GM21515 (cell line): ENCODE measurements at regions not wholly inside any gene's neighbourhood (a gene's known extent, or its start where the extent isn't known, plus 50 kb on each side); places are given as distances from the start of the nearest gene placed in this dataset.

Experiments used
- ATAC-seq: cut with Tn5 transposase; IDR thresholded peaks from one replicate; pipeline ENCODE4 v1.9.1; 2021; ENCODE audit not compliant: unreplicated experiment

DNA sequence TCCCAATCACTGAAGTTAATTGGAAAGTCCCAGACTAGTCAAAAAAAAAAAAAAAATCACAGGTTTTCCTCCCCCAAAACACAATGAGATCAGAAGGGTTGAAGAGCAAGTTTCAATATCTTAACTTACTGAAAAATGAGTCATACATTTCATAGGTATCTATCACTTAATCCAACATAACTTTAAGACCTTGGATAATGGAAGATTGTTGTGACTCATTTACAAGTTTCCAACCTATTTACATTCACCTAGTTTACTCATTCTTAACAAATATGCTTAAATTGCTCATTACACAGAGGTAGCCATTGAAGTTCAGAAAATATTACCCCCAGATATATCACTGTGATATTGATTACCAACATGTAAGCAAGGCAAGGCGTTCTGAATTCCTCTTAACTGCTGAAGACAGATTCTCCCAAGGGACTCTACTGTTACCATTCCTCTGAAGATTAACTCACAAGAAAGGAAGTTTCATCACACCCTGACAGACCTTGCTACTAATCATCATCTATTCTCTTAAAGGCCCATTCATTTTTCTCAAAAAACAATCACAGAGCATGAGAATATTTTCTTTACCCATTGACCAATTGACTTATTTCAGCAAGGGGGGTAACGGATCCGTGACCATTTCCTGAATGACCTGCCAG, 563.8 kb downstream of the TLE1 start:
- no peak for ATAC-seq

DNA sequence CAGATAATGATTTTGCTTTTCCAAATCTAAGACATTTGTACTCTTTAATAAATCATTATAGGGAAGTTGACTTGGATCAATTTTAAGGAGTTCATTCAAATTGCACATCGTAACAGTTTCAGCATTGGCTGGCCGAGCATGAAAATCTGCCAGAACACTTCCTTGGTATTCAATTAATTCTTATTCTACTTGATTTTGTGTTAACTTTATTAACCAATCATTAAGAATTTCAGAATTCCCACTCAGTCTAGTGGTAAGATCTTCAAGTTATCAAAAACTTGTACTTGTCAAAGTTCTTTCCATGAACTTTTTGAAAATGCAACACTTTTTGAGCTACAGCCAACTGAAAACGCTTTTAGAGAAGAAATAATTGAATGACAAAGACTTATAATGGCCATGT, 565.8 kb downstream of the TLE1 start:
- ATAC-seq: no peak

DNA sequence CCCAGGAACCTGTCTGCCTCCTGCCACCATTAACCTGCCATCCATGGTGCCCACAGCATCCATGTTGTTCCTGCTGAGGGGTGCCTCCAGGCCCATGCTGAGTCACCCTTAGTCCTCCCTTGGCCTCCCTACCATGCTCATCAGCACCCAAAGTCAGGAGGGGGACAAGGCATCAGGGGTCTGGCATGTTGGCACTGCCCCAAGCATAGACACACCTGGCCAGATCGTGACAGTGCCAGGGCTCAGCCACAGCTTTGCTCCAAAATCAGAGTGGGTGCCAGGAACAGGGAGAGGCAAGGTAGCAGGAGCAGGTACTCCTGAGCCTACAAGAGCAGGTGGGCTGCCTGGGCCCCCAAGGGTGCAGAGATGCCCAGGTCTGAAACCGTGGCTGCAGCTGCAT, 566.6 kb downstream of the TLE1 start:
- no peak for ATAC-seq

DNA sequence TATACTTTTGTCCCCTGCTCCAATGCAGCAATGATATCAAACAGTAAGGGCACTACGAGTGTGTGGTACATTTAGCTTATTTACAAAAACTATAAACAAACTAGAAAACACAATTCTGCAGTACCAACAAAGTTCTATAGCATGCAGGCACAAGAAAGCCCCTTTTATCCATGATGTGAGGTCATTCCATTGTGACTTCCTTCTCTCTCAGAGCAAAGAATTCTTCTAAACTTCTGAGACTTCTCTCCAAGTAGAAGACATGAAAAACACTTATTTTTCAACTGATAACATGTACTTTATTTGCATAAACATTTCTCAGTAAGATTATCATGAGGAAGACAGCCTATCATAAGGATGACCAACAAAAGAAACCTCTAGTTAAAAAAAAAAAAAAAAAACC, 569.8 kb downstream of the TLE1 start:
- no peak for ATAC-seq

DNA sequence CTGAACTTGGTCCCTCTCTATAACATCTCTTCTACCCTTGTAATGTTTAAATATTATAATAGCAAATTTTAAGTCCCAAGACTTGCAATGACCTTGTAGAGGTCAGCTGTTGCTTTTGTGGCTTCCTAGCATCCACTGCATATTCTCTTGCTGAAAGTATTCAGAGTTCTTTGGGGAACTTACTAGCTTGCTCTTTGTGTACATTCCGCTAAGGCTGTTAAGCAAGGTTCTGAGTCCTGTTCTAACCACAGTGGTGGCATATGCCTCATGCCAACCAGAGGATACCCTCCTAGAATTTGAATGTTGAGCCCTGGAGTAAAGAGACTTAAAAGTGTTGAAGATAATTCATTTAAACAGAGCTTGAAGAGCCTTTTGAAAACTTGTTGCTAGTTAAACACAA, 570.9 kb downstream of the TLE1 start:
- ATAC-seq: no peak

DNA sequence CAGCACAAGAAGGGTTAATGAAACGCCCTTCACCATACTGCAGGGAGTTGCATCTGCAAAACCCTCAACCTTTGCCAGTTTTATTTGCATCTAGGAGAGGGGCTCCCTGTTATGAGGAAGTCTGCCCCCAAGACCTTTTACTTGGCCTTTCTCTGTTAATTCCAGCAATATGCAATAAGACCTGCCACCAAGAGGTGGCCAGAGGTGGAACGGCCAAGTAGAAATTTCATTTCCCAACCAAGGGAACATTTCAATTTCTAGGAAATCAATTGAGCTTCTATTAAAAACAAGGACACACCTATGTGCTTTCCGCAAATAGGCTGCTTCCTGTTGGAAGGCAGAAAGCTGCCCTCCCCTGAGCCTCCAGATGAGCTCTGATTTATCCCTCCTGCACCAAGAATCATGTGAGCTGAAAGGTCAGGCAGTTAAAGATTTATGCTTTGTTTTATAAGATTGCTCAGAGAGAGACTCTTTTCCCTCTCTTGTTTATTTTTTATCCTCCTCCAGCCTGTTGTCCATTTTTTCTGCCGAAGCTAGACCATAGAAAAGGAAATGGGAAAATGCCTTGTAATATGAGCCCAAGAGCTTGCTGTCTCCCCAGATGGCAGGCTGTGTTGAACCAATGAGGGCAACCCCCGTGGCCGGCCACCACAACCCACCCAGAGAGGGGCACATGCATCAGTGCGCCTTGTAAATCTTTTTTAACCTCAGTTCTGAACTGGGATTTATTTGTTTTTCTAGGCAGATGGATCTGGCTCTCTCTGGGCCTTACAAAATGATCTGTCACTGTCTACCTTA, 572.8 kb downstream of the TLE1 start:
- no peak for ATAC-seq

DNA sequence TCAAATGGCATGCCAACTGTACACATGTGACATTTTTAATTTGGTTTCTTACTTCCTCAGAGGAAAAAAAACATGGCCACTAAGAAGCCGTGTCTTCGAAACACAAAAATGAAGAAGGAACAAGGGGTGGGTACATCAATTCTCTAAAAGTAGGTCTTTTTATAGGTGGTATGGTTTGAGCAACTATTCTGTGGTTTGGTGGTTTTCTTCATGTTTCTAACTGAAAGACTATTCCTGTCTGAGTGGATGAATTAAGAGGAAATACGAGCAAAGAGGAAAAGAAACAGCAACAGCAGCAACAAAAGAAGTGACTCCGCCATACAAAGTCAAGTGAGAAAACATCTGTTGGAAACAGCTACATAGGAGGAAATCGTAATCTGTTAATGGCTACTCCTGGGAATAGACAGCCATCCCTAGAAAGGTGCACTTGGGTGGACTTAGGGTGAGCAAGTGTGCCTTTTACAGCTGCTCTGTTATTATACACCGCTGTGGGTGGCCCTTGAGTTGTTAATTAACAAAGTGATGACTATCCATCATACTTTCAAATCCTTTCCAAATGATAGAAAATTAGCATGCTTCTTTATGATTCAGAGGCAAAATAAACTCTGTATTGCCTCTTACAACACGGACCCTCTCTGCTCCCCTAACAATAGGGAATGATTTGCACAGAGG, 575.8 kb downstream of the TLE1 start:
- ATAC-seq: peak; percentile 62

DNA sequence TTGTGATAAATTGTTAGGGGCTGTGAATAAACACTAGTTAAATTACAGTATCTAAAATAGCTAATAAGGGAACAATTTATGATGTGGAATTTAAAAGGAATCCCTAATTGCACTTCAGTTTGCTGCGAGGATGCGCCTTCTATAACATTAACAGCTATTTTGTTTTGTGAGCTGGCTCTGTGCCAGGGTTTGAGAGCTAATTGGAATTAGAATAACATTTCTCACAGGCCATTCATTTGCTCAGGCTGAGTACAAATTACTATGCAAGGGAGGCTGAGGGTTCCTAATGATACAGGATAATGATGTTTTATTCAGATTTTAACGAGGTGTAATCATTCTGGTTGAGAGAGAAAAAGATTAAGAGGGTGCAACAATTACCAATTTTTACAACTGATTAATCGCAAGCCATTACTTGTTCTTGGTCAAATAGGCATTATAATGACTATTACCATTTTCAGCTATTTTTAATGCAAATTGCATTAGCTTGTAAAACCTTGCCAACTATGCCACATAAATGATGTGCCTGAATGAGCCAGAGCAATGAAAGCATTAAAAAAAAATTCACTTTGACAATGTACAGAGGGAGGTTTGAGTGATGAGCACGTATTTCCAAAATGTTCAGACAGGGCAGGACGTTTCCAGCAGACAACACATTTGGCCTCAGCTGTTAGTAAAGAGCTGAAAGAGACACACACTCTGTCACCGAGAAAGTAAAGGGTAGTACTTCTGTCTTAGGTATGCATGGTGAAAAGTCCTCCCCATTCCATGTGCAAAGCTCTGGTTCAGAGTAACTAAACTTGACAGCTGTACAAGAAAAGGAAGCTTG, 576.5 kb downstream of the TLE1 start:
- ATAC-seq: no peak

DNA sequence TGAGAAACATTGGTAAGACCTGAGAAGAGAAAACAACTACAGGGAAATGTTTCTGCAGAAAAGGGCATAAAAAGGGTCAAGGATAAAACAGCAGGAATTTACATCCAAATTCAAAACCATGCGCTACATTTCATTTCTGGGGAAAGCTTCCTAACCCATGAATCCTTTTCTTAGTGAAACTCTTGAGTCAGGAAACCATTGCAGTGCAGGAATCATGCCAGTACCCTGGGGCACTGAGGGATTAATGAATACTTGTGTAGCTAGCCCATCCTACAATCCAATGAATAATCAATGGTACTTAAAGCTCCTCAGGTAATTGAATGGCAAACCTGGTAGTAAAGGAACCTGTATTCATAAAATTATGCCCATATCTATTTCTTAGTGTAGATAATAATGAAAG, 580.5 kb downstream of the TLE1 start:
- ATAC-seq: no peak

DNA sequence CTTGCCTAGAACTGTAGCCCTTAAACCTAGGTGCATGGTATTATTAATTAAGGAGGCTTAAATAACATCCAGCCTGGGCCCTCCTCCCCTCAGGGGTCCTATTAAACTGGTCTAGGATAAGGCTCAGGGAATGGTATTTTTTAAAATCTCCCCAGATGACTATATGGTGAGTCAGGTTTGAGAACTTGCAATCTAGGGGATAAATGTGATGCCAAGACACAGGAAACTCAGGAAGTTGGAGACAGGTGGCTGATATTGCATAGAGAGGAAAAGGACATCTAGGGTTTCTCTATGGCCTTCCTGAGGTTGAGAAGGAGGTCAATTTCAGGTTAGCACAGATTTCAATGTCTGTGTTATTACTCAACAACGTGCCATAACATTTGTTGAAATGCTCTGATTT, 581.0 kb downstream of the TLE1 start:
- ATAC-seq: no peak

DNA sequence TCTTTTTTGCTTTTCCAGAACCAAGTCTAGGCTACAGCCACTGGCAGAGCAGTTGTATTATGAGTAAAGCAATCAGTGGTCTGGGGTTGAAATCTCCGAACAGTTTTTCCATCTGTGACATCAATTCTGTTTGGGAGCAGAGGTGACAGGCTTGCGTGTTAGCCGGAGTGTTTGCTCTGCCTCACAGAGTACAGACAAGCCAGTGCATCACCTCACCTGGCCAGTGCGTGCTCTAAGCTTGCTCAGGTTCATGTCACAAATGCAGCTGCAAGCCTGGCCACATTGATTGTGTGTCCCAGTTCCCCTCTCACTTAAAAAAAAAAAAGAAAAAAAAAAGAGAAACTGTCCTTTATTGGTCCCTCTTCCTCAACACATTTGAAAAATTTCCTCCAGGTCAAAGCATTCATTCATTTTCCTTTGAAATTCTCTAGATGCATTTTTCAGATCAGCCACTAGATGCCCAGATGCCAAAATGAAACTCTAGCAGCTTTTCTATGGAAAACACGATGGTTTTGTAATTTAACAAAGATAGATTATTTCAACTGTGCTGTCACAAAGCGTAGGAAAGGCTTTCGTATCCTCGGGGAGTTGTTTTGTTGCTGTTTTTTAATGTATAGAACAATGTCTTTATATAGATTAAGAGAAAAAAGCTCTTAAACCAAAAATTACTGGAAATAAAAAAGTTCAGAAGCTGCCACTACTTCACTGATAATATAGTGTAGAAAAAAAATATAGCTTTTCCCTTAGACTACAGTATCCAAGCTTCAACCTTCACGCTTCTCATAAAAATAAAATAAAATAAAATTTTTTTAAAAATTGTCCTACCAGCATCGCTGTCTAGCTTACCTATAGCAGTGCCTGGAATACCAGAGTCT, 585.5 kb downstream of the TLE1 start:
- no peak for ATAC-seq

DNA sequence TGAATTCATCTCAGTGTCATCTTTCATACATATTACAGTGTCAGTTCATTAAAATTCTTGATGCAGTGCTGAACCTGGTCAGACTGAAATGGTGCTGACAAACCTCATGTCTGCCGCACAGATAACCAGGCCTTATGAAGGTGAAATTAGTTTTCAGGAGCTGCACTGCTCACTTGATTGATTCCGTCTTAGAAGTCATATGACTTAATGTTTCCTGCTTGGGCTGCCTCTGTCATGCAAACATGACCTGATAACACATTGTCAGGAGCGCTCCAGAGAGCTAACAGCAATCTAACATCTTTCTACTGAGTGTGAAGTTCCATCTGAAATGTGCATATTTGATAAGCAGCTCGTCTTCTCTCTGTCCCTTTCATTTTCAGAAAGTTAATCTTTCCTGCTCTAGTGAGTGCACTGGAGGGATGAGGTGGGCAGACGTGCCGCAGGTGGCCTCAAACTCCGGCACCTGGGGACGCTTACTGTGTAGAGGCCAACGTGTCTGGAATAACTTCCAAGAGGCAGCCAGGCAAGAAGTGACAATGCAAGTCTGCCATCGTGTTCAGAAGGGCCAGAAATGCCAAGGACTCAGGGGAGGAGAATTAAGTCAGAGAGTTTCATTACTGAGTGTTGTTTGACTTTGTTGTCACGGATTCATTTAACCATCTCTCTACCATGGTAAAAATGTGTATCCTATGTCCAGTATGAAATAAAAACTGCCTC, 592.1 kb downstream of the TLE1 start:
- no peak for ATAC-seq

DNA sequence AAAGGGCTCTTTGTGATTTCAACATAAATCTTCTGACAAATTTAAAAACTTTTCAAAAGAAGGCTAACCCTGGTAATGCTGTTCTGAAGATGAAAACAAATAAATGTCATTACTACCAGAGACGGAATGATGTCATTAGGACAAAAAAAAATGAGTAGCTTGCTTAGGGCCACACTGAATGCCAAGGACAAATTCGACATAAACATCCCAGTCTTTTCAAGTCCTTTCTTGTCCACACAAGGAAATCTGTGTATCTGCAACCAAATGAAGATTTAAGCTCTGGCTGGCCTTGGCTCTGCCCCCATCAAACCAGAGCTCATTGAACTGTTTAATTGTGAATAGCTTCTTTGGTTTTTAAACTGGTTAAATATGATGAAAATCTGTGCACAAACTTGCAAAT, 592.7 kb downstream of the TLE1 start:
- ATAC-seq: no peak

DNA sequence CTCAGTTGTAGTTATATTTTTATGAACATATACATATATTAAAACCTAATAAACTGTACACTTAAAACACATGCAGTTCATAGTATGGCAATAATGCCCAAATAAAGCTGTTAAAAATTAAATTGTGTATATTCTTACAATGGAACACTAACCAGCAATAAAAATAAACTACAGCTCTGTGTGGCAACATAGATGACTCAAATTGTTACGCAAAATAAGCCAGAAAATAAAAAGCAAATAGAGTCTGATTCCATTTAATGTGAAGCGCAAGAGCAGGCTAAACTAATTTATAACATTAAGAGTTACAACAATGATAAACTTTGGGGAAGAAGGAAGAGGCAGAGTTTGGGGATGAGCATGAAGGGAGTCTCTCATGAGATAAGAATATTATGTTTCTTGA, 597.3 kb downstream of the TLE1 start:
- no peak for ATAC-seq

DNA sequence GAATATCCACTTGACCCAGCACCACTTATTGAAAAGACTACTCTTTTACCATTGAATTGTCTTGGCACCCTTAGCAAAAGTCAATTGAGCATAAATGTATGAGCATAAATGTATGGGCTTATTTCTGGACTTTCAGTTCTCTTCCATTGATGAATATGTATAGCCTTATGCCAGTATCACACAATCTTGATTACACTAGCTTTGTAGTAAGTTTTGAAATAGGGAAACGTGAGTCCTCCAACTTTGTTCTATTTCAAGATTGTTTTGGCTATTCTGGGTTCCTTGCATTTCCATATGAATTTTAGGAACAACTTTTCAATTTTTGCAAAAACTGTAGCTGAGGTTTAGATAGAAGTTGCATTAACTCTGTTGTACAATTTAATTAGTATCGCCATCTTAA, 601.0 kb downstream of the TLE1 start:
- no peak for ATAC-seq

DNA sequence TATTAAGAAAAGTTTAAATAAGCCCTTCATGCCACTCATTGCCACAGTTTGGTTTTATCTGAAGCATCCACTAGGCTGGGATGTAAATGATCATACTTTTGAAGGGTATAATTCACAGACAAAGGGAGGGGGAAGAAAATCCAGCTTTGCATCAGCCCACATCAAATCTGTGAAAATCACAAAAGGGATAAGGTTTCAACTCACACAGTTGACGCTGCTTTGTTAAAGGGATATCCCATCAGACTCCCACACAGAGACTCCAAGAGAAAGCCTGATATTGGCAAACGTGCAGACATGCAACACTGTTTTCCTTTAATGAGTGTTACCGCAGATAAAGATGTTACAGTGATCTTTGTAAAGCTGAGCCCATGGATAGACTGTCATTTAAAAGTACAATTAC, 602.9 kb downstream of the TLE1 start:
- ATAC-seq: no peak

DNA sequence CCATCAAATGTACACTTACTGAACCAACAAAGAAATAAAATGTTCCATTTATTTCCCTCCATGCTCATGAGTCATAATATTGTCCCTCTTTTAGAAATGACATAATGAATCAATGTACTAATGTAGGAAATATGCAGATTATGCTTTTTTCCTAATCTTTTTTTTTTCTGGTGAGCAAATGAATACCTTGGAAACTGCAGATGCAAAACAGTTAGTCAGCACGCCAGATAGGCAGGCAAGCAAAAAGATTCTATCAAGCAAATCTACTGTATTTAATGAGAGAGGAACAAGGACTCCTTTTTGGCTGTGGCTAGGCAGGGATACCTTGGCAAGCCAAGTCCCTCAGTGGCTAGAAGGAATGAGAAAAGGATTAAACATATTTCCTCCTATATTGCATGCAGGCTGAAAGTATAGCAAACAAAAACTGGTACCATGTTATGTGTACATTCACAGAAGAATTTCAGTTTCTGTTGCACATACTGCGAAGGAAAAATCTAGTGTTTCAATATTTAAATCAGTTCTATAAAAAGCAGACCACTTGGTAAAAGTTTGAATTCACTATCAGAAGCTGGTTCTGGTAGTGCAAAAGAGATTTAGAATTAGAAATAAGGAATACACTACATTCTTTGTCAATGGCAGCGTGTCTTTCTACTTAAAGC, 605.4 kb downstream of the TLE1 start:
- ATAC-seq: peak; percentile 73

DNA sequence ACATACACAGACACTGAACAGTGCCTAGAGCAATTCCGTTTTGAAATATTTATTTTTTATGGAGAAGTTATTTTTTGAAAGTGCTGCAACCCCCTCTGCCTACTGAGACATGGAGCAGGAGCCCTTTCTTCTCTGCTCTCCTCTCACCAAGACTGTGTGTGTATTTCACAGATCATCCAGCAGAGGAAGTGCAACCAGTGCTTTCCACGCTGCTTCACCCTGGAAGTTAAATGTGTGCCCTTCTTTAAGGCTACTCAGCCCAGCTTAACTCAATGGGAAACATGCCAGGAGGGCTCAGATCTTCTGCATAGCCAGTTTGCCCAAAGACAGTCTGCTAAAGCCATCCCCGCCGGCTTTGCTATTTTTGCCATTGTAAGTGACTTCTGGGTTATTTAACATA, 606.3 kb downstream of the TLE1 start:
- ATAC-seq: no peak

DNA sequence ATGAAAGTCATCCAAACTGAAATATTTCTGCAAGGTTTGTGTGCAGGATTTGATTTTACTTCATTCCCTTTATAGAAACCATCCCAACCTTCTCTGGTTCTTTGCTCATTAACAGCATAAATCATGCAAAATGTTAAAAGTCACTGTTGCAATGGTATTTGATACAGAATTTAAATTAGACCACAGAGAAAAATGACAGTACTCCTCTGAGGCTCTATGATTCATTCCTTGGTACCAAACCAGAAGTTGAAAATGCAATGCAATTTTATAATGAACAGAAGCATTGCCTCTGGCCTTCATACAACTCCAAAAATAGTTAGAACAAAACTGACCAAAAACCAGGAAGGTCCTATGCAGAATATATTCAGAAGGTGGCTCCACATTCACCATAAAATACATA, 607.1 kb downstream of the TLE1 start:
- ATAC-seq: no peak
